ENCODE measurements at regions not wholly inside any gene's neighbourhood (a gene's known extent, or its start where the extent isn't known, plus 50 kb on each side); places are given as distances from the start of the nearest gene placed in this dataset.

DNA sequence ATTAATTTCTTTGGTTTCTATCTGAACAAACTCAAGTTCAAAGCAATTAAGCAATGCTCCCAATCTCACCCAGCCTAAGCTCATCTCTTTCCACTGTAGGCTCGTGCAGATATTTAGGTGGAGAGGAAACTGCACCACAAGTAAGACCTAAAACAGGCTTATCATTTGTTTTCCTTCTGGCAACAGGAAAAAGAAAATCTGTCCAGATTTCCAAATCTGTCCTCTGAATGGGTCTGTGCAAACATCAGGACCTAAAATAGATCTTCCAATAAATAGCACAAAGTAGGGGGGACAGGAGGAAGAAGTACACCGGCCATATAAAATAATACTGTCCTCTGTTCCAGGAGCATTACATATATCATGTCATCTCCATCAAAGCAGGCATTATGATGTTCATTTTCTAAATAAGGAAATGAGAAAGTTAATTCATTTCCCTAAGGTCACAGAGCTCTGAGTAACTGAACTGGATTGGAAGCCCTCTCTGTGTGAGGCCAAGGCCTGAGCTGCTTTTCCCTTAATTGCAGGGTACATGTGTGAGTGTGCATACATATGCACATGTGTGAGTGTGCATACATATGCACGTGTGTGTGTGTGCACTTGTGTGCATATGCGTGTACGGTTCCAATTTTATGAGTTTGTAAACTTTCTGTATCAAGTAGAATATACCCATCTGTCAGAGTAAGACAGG is 92.8 kb upstream of the PARD3 start:
- TF ChIP-seq, protein P1, sequence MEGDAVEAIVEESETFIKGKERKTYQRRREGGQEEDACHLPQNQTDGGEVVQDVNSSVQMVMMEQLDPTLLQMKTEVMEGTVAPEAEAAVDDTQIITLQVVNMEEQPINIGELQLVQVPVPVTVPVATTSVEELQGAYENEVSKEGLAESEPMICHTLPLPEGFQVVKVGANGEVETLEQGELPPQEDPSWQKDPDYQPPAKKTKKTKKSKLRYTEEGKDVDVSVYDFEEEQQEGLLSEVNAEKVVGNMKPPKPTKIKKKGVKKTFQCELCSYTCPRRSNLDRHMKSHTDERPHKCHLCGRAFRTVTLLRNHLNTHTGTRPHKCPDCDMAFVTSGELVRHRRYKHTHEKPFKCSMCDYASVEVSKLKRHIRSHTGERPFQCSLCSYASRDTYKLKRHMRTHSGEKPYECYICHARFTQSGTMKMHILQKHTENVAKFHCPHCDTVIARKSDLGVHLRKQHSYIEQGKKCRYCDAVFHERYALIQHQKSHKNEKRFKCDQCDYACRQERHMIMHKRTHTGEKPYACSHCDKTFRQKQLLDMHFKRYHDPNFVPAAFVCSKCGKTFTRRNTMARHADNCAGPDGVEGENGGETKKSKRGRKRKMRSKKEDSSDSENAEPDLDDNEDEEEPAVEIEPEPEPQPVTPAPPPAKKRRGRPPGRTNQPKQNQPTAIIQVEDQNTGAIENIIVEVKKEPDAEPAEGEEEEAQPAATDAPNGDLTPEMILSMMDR (IDR thresholded peaks at IDR 0.05), result no peak
- TF ChIP-seq ZFX (IDR thresholded peaks at IDR 0.05; ENCODE audit: borderline replicate concordance), result no peak

All from 22Rv1 (cell line).